GM20431 (cell line): ENCODE measurements at regions not wholly inside any gene's neighbourhood (a gene's known extent, or its start where the extent isn't known, plus 50 kb on each side); places are given as distances from the start of the nearest gene placed in this dataset.

Experiments used
- in situ Hi-C: fragments of 300-500 bp; cut with MseI, MboI; formaldehyde crosslinking; loops from one replicate; pipeline ENCODE4 v1.15.0; 2020; ENCODE audit warnings: low sequenced_read_pairs; ENCODE audit not compliant: unreplicated experiment

- in situ Hi-C loops: no loop called here
These were observed 369.3 kb downstream of the NUAK1 start for GRCh38 chr12:105769486-105769885.

DNA sequence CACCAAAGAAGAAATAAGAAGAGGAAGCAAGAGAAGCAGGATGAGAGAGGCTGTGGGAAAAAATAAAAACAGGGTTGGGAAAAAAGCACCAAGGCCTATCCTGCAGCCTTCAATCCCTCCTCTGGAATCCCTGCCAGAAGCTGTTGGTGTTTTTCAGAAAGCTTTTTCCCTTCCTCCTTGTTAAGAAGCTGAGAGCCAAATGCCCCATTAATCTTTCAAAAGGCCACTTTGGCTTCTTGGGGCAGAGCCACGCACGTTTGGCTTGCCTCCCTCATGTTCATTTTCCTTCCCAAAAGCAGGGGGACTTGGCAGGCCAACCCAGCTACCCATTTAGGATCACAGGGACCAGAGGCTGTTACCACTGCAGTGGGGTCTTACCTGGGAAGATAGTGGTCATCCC, 365.3 kb downstream of the NUAK1 start:
- in situ Hi-C loops: no loop called here

DNA sequence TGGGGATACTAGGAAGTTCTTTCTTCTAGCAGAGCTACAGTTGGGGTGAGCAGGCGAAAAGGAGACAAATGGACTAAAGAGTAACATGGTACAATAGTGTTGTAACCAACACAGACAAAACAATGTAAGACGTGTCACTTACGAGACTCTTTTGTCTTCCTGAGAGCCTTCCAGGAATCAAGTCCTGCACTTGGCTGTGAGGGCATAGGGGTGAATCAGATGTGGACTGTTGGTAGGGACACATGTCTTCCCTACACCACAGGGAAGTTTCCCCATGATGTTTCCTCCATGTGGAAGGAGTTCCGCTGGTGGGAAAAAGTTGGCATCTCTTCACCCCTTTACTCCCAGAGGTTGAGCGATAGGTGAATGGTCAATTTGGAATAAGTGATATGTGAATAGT, 364.7 kb downstream of the NUAK1 start:
- in situ Hi-C loops: no loop called here

DNA sequence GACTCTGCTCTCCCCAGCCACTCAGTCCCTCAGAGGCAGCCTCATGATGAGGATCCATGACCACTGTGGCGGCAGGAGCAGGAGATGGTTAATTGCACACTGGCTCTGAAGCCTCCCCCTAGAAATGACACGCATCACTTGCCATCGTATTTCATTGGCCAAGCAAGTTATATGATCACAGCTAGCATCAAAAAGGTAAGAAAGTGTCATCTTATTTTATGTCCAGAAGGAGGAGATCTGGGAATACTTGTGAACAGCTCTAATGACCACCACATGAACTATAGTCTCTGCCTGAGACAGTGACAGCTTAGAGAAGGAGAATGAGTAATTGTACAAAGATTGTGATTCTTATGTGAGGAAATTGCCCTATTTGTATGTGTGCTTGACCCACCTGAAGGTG, 363.4 kb downstream of the NUAK1 start:
- in situ Hi-C loops: no loop called here

- in situ Hi-C loops: no loop called here
These were observed 354.5 kb downstream of the NUAK1 start for GRCh38 chr12:105783983-105784947.

GRCh38 chr12:105793421-105793820, 345.3 kb downstream of the NUAK1 start:
- in situ Hi-C loops: no loop called here

- in situ Hi-C loops: no loop called here
These were observed 340.4 kb downstream of the NUAK1 start for GRCh38 chr12:105798256-105798845.

DNA sequence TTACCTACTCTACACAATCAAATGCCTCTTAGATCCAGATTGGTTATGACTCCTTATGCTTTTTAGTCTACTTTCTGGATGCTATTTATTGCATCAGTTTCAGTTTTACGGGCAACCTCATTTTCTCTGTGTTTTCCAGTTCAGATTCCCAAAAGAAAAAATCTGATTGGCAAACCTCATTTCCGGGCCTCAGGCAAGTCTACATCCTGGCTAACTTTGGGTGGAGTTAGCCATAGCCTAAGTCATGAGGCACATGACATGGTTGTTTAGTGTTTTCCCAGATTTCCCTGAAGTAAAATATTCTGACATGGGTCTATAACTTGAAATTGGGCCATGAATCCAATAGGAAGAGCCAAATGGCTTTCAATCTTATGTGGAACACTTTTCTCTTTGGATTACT, 339.7 kb downstream of the NUAK1 start:
- in situ Hi-C loops: no loop called here

DNA sequence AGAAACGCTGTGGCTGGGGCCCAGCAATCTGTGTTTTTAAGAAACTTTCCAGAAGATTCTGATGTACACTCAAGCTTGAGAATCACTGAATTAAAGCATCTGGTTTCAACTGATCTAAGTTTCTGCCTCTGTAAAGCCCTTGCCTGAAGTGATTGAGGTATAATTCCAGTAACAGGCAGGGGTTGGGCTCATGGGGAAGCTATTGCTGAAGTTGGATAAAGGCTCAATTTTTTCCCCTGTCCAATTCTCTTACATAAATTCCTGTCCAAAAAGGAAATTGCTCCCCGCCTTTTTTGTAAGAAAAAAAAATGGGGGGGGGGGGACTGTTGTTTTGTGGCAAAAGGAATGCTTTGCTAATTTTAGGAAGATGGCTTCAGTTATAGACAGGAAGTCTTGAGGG, 337.4 kb downstream of the NUAK1 start:
- in situ Hi-C loops: no loop called here

DNA sequence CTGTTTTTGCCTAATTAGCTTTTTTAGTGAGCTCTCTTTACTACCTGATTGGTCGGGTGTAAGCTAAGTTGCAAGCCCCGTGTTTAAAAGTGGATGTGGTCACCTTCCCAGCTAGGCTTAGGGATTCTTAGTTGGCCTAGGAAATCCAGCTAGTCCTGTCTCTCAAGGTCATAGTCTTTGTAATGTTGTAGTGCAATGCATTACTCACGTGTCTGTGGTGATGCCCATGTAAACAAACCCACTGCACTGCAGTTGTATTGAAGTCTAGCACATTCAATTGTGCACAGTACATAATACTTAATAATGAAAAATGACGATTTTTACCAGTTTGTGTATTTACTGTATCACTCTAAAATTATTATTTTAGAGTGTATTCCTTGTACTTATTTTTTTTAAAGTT, 335.5 kb downstream of the NUAK1 start:
- in situ Hi-C loops: no loop called here

- in situ Hi-C loops: no loop called here
These were observed 334.0 kb downstream of the NUAK1 start for GRCh38 chr12:105804591-105805265.

DNA sequence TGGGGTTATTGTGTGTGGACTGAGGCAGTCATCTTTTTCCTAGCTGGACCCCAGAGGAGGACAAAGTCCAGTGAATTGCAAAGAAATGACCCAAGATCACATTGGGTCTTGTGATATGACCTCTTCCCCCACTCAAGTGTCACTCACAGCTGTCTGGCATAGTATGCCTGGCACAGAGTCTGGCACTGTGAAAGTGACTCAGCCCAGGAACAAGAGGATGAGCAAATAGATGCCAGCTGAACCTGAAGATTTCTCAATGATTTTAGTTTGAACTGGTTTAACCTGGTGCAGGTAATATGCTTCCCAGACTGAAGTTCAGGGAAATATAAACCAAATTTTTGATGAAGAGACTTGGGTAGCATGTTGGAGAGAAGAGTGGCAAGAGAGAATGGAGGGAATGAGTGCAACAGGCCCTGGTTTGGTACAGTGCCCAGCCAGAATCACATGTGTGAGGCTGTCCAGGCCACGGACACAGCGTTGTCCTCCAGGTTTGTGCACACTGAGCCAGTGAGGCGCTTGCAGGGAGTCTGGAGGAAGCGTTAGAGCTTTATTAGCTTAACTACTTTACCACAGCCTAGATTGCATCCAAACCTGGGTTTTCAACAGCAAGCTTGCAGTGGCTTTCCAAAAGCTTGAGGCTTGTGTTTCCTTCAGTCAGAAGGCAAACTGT, 332.9 kb downstream of the NUAK1 start:
- in situ Hi-C loops: no loop called here

DNA sequence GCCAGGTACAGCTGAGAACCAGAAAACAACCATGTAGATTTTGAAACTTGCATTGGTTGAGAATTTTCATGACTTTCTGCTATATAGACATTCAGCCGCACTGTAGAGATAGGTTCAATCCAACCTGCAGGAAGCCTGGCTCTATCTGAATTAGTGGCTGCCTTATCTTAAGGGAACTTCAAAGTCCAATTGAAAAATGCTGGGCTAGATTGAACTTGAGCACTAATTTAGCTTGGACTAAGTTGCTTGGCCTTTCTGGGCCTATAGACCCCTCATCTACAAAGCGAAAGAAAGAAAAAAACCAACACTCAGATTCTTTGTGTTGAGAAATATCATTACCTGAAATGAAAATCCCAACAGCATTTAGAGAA, 332.4 kb downstream of the NUAK1 start:
- in situ Hi-C loops: no loop called here

GRCh38 chr12:105812366-105812765, 326.4 kb downstream of the NUAK1 start:
- in situ Hi-C loops: no loop called here

DNA sequence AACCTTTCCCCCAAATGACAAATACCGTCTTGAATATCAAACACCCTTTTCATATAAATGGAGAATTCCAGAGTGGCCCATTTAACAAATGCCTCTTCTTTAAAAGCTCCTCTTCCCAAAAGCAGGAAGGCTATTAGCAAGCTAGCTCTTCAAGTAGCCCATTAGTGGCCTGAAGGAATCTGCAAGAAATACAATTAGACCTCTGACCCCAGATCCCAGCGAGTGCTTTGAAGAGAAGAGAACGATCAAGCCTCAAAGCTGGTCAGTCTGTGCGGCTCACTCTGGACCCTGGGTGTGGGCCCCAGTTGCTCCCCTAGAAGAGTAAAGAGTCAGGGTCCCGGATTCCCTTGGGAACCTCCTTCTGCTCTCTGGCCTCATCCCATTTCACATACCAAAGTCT, 325.6 kb downstream of the NUAK1 start:
- in situ Hi-C loops: no loop called here

DNA sequence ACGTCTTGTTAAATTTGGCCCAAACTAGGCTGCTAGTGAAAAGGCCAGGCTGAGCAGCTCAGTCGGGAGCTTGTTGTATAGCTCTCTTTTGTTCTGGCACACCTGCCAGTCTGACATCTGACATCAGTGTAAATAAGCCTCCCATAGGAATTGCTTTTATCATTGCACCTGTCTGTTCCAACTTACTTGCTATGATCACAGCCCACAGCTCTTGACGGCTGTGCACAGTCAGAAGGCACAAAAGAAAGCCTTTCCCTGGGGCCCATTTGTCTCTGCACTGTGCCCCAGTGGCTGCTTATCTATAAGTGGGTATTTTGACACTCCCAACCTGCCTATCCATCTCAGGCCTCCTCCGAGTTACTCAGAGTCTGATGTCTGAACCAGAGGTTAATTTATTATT, 324.5 kb downstream of the NUAK1 start:
- in situ Hi-C loops: no loop called here

DNA sequence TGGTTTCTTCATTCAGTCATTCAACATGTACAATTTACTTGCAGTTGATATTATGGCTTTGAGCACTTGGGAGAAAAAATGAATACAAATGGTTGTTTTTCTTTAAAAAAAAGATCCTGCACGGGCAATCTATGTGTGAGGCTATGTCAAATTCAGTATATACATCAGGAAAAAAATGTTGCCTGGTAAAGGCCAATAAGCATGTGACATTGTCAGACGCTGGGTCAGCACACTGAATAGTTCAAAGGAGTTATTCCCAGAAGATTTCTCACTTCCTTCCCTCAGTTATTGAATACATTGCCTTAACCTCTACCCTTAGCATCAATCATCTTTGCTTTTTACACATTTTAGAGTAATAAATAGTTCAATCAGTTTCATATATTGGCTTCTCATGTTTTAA, 319.2 kb downstream of the NUAK1 start:
- in situ Hi-C loops: no loop called here

DNA sequence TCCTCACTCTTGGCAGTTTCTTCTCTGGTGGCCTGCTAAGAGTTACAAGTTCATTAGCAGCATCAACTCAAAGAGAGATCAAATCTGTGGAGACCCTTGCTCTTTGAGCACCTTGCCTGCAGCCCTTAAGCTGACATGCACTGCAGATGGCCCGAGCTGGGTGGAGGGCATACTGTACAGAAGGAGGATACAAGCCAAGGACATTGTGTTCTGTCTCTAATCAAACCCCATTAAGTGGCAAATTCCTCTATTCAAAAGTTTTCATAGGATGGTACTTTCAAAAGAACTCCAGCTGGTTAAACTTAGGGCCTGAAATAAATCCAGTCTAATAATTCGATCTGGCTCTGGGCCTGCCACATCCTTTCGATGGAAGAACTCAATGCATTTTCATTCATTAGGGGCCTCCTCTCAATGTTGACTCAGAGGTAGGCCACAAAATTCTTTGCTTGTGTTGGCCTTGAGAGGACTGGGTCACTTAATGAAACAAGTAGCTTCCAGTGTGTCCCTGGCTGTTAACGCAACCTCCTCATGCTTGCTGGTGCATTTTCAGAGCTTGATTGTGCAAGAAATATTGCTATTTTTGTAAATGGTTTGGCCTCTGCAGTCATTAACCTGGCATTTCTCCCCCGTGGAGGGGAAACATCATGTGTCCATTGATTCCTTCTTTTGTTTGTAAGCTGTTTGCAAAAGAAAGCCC, 318.2 kb downstream of the NUAK1 start:
- in situ Hi-C loops: no loop called here

DNA sequence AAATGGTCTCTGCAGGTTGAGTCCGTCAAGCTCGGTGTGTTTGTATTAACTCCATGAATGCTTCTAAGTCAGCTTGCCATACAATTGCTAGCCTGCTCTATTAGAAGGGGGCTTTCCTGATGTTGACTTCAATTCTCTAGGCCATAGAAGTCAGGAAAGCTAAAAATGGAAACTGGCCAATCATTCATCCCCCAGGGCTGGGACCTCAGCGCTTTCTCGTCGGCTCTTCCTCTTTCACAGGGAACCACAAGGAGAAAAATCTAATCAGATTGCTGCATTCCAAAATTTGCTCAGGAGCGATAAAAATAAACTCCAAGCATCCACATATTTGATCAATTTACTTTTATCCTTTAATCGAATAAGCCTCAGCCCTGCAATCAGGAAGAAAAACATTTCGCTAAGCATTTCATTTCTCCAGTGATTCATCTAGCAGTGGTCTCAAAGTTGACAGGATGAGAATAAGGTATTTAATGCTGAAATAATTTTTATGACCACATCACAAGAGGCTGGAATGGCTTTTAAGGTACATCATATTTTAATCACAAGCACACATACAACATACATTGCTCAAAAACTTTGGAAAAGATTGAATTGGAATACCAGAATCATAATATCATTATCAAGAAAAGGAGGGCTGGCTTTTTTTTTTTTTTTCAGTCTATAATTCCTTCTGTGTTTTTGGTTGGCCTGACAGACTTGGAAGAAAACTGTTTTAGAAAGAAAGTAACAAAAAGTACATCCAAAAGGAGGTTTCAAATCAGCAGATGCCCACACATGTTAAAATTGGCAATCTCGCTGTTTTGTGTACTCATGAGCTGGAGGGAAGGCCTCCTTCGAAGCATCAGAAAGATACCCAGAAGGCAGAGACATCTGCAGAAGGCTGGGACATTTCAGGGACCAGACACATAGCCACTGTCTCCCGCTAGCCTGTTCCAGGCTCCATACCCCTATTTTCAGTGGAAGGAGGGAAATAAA, 316.3 kb downstream of the NUAK1 start:
- in situ Hi-C loops: no loop called here
